ENCODE measurements at regions not wholly inside any gene's neighbourhood (a gene's known extent, or its start where the extent isn't known, plus 50 kb on each side); places are given as distances from the start of the nearest gene placed in this dataset.

- peak; percentile 5 for DNase-seq
These were observed 70.1 kb upstream of the RAPGEF1 start for GRCh38 chr9:131809941-131810344.

GRCh38 chr9:131808291-131808690 lies 68.4 kb upstream of the RAPGEF1 start:
- no peak for DNase-seq

DNA sequence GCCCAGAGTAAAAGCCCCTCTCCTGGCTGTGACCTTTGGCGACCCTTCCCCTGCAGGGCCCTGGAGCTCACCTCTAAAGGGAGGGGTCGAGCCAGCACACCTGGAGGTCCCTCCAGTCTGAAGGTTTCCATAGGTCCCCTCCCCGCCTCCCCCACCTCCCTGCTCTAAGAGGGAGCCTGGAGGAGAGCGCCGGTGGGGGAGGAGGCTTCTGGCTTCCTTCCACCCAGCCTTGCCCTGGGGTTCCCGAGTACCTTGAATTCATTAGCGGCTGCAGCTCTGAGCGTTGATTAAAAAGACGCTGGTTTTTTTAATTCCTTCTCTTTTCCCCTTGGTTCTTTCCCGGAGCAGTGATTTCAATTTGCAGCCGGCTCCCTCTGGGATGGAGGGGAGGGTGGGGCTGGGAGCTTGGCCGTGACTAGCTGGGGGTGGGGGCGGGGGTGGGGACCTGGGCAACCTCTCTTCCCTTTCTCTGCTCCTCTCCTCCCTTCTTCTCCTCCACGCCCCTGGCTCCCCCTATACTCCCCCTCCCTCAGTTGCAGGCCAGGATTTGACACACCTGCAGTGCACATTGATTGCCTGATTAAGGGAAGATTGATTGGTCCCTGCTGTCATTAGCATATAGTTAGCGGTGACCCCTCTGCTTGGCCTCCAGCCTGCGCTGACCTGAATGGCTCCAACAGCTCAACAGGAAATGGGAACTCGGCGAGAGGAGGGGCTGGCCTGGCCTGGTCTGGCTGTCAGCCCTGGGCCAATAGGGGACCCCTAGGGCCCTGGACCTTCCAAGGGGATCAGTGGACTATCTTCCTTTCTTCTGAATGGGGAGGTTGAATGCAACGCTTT lies 67.5 kb upstream of the RAPGEF1 start:
- DNase-seq = peak; percentile 76

- DNase-seq = no peak
These were observed 65.9 kb upstream of the RAPGEF1 start for GRCh38 chr9:131805803-131806202.

DNA sequence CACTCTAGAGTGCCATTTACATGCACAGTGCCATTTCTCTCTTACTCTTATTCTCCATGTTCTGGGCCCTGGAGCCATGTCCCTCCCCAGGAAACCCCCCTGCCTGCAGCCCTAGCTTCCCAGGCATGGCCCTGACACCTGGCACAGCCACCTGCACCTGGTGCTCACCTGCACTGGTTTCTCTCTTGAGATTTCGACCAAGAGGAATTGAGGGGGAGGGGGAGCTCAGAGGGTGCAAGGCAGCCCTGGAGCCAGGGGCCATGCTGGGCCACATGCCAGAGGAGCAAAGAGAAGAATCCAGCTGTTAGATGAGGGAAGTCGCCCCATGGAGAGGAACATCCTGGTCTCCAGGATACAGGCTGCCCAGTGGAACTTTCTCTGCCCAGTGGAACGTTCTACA lies 65.0 kb upstream of the RAPGEF1 start:
- peak; percentile 86 for DNase-seq

DNA sequence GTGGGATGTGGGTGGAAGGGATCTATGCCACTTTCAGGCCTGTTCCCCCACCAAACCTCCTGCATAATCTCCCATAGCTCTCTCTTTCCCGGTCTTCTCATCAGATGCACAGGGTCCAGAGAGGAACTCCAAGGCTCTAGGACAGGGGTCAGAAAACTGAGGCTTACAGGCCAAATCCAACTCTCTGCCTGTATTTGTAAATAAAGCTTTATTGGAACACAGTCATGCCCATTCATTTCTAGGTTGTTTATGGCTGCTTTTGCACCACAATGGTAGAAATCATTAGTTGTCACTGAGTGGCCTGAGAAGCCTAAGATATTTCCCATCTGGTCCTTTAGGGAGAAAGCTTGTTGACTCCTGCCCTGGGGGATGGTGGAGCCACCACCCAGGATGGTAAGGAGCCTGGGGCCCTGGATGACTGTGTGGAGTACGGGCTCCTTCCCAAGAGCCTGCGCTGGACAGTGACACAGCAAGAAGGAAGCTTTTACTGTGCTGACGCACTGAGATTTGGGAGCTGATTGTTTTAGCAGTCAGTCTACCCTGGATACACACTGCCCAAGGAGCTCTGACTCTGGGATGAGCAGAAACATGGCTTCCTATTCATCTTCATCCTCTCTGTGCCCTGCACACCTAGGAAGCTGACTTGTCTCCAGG lies 64.0 kb upstream of the RAPGEF1 start:
- DNase-seq = no peak

DNA sequence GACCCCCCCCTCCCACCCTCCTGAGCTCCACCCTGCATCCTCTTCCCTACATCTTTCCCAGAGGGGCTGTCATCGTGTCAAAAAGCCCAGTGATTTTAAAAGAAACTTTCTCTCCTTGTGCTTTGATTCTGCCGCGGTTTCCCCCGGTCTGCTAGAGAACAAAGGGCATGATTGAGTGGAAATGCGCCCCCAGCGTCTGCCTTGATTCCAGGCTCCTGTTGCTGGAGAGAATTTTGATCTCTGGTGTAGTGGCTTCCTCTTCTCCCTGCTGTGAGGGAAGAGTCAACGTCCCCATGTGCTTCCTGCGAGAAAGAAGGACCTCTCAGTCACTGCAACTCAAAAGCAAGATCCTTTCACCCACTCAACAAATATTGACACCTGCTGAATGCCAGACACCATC lies 61.9 kb upstream of the RAPGEF1 start:
- no peak for DNase-seq

DNA sequence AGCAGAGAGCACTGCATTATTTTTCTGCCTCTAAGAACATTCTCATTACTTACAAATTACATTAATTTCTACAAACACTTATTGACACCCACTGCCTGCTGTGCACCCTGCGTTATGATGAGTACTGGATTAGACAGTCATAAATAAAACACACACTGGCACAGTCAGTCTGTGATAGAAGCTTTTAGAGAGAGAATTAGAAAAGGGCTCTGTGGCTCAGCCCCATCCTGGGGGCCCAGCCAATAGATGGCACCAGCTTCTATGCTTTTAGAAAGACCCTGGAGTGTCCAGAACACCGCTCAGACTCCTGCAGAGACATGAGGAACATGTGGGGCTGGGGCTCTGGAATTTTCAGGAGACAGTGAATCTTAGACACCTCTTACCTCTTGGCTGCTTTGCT lies 61.0 kb upstream of the RAPGEF1 start:
- DNase-seq = no peak

GRCh38 chr9:131800366-131800765 lies 60.5 kb upstream of the RAPGEF1 start:
- DNase-seq = no peak

- DNase-seq = no peak
These were observed 59.4 kb upstream of the RAPGEF1 start for GRCh38 chr9:131799177-131799823.

GRCh38 chr9:131798246-131798645 lies 58.4 kb upstream of the RAPGEF1 start:
- DNase-seq = no peak

- no peak for DNase-seq
These were observed 54.5 kb upstream of the RAPGEF1 start for GRCh38 chr9:131794393-131794792.

GRCh38 chr9:131791542-131792254 lies 51.8 kb upstream of the RAPGEF1 start:
- no peak for DNase-seq

Measured in NCI-H1105 treated with DMSO at 0.1 percent for 48 hours (cell line).